GM23248 (cell line): ENCODE measurements at regions not wholly inside any gene's neighbourhood (a gene's known extent, or its start where the extent isn't known, plus 50 kb on each side); places are given as distances from the start of the nearest gene placed in this dataset.
"Not testable (repeated sequence)": the region's sequence is repeated elsewhere in the genome, so short reads cannot be mapped to it uniquely, and the experiment has no call there.

Source experiments
- DNase-seq: peaks from one replicate; pipeline ENCODE4 v3.0.0-alpha.2; 2015
- H2AFZ ChIP-seq: fragments of 200-600 bp; sonication (generic); 2 replicates; pipeline ENCODE4 v1.6.1; 2016; ENCODE audit warnings: antibody characterized with exemption
- H3F3A ChIP-seq: fragments of 200-600 bp; sonication (generic); 2 replicates; pipeline ENCODE4 v1.6.1; 2016; ENCODE audit warnings: mild to moderate bottlenecking, antibody characterized with exemption, mixed run types; ENCODE audit not compliant: insufficient read depth
- H3K27ac ChIP-seq: fragments of 200-600 bp; sonication (generic); 2 replicates; pipeline ENCODE4 v1.5.1; 2016; ENCODE audit warnings: mild to moderate bottlenecking
- H3K27me3 ChIP-seq: fragments of 200-600 bp; sonication (generic); replicated peaks from 2 replicates; pipeline ENCODE4 v1.6.1; 2016; ENCODE audit warnings: mild to moderate bottlenecking; ENCODE audit not compliant: insufficient read depth
- H3K36me3 ChIP-seq: fragments of 200-600 bp; sonication (generic); 2 replicates; pipeline ENCODE4 v1.6.1; 2016; ENCODE audit warnings: low read depth, mild to moderate bottlenecking
- H3K4me1 ChIP-seq: fragments of 200-600 bp; sonication (generic); 2 replicates; pipeline ENCODE4 v1.6.1; 2016; ENCODE audit warnings: mild to moderate bottlenecking; ENCODE audit not compliant: insufficient read depth
- H3K4me2 ChIP-seq: fragments of 200-600 bp; sonication (generic); one replicate; pipeline ENCODE4 v1.6.1; 2016; ENCODE audit warnings: mild to moderate bottlenecking; ENCODE audit not compliant: unreplicated experiment
- H3K4me3 ChIP-seq: fragments of 200-600 bp; sonication (generic); 2 replicates; pipeline ENCODE4 v1.5.1; 2016; ENCODE audit warnings: mild to moderate bottlenecking
- H3K79me2 ChIP-seq: fragments of 200-600 bp; sonication (generic); 2 replicates; pipeline ENCODE4 v1.6.1; 2016; ENCODE audit warnings: mild to moderate bottlenecking; ENCODE audit not compliant: insufficient read depth
- H3K9ac ChIP-seq: fragments of 200-600 bp; sonication (generic); 2 replicates; pipeline ENCODE4 v1.6.1; 2016; ENCODE audit warnings: mild to moderate bottlenecking
- H3K9me2 ChIP-seq: fragments of 200-600 bp; sonication (generic); 2 replicates; pipeline ENCODE4 v1.6.1; 2016; ENCODE audit warnings: mixed run types, mild to moderate bottlenecking, moderate library complexity; ENCODE audit not compliant: insufficient read depth
- H3K9me3 ChIP-seq: fragments of 200-600 bp; sonication (generic); one replicate; pipeline ENCODE4 v1.6.1; 2017; ENCODE audit warnings: low read depth
- H4K20me1 ChIP-seq: fragments of 200-600 bp; sonication (generic); 2 replicates; pipeline ENCODE4 v1.6.0; 2016; ENCODE audit not compliant: insufficient read depth
- EZH2 ChIP-seq: fragments of 200-600 bp; sonication (generic); IDR thresholded peaks from 2 replicates; pipeline ENCODE4 v1.6.1; 2018; ENCODE audit warnings: antibody characterized with exemption, mild to moderate bottlenecking; ENCODE audit not compliant: insufficient read depth, poor library complexity, severe bottlenecking
- EZH2phosphoT487 ChIP-seq: fragments of 200-600 bp; sonication (generic); IDR thresholded peaks from 2 replicates; pipeline ENCODE4 v1.6.1; 2018; ENCODE audit warnings: antibody characterized with exemption, moderate library complexity, mild to moderate bottlenecking, low read depth; ENCODE audit not compliant: insufficient read depth
- WGBS, 2 experiments: methylation state at CpG; one replicate each; pipeline ENCODE4 v1.1.6; 2015 to 2017; ENCODE audit warnings: low lambda C conversion rate in 2 of 2, low coverage in 1 of 2; ENCODE audit errors: missing lambda C conversion rate in 2 of 2; 5-methylcytosine and 5-hydroxymethylcytosine counted together
- in situ Hi-C: fragments of 300-500 bp; cut with MboI; formaldehyde crosslinking; loops from 2 replicates; pipeline ENCODE4 v1.15.0; 2020

- 47 to 56% methylated on average over 9 of the region's 9 CpGs for WGBS, 2 experiments
- in situ Hi-C loops = no loop called here
- Histone ChIP-seq H3K9ac (no peak overlapping the region), H3K4me1 (no peaks in the 10 kb centered on the region), H4K20me1 (no peaks in the 10 kb centered on the region), H3K9me2 (no peaks in the 10 kb centered on the region), H3K27ac (no peak overlapping the region), H3K27me3 (no peaks in the 10 kb centered on the region), H2AFZ (no peak overlapping the region), H3K4me2 (no peak overlapping the region), H3K36me3 (no peaks in the 10 kb centered on the region), H3F3A (no peaks in the 10 kb centered on the region), H3K9me3 (no peaks in the 10 kb centered on the region), H3K4me3 (no peak overlapping the region), H3K79me2 (no peaks in the 10 kb centered on the region)
- DNase-seq = no peak
- no peak for TF ChIP-seq EZH2phosphoT487
- TF ChIP-seq EZH2 = no peak
Observed at GRCh38 chr2:15822151-15823044, 118.0 kb upstream of the MYCN start.

GRCh38 chr2:15823459-15824396 is 116.6 kb upstream of the MYCN start:
- Histone ChIP-seq H3K27me3 (no peaks in the 10 kb centered on the region), H3F3A (no peaks in the 10 kb centered on the region), H3K27ac (no peak overlapping the region), H2AFZ (no peak overlapping the region), H3K4me3 (no peak overlapping the region), H3K9ac (no peak overlapping the region), H3K9me2 (no peaks in the 10 kb centered on the region), H3K4me2 (no peak overlapping the region), H3K4me1 (no peaks in the 10 kb centered on the region), H3K36me3 (no peaks in the 10 kb centered on the region), H3K79me2 (no peaks in the 10 kb centered on the region), H3K9me3 (no peaks in the 10 kb centered on the region), H4K20me1 (no peaks in the 10 kb centered on the region)
- TF ChIP-seq EZH2 = no peak
- TF ChIP-seq EZH2phosphoT487 = no peak
- 27 to 29% methylated on average over 10 of the region's 10 CpGs for WGBS, 2 experiments
- in situ Hi-C loops = no loop called here
- DNase-seq = no peak

- H3K79me2 ChIP-seq, H3K9me2 ChIP-seq, H3K36me3 ChIP-seq, H3K27me3 ChIP-seq, H3K9ac ChIP-seq, H3K4me3 ChIP-seq, H3F3A ChIP-seq, in situ Hi-C loops, H4K20me1 ChIP-seq, H3K27ac ChIP-seq, H3K4me1 ChIP-seq, H3K9me3 ChIP-seq, H2AFZ ChIP-seq, H3K4me2 ChIP-seq, DNase-seq: not testable (repeated sequence)
- 35 to 42% methylated on average over 7 of the region's 7 CpGs for WGBS, 2 experiments
Observed at GRCh38 chr2:15824467-15824866, 115.9 kb upstream of the MYCN start.

GRCh38 chr2:15825276-15825980 is 114.9 kb upstream of the MYCN start:
- H3K27ac ChIP-seq = no peak overlapping the region
- in situ Hi-C loops = no loop called here

More at GRCh38 chr2:15825276-15825980, 114.9 kb upstream of the MYCN start:
- Histone ChIP-seq H3K9me3 (no peaks in the 10 kb centered on the region), H3K9me2 (no peaks in the 10 kb centered on the region), H3F3A (no peaks in the 10 kb centered on the region), H3K27me3 (no peaks in the 10 kb centered on the region), H4K20me1 (no peaks in the 10 kb centered on the region), H3K4me3 (no peak overlapping the region), H3K4me1 (no peaks in the 10 kb centered on the region), H3K4me2 (no peak overlapping the region), H3K9ac (no peak overlapping the region), H2AFZ (no peak overlapping the region), H3K36me3 (no peaks in the 10 kb centered on the region), H3K79me2 (no peaks in the 10 kb centered on the region)
- WGBS, 2 experiments = 13 to 14% methylated on average over 13 of the region's 13 CpGs
- TF ChIP-seq EZH2 = no peak
- TF ChIP-seq EZH2phosphoT487 = no peak
- DNase-seq = no peak
